ENCODE measurements at regions not wholly inside any gene's neighbourhood (a gene's known extent, or its start where the extent isn't known, plus 50 kb on each side); places are given as distances from the start of the nearest gene placed in this dataset.

GRCh38 chr6:14828201-14828611 is 417.7 kb upstream of the JARID2 start:
- Histone ChIP-seq H3K4me1 (ENCODE audit: insufficient read depth, low read length) (no peaks in the 10 kb centered on the region), H3K9me3 (ENCODE audit: low read length) (no peaks in the 10 kb centered on the region), H3K9ac (ENCODE audit: insufficient read depth, low read depth, low read length) (no peak overlapping the region), H2AFZ (ENCODE audit: low read length) (no peak overlapping the region), H3K36me3 (replicated peaks in 1 of 2; ENCODE audit: control insufficient read depth in 1 of 2, insufficient read depth in 2 of 2, low read length in 2 of 2) (no peaks in the 10 kb centered on the region), H3K4me3 (replicated peaks in 1 of 3; ENCODE audit: insufficient read depth in 1 of 3, low read depth in 2 of 3, low read length in 3 of 3) (no peak overlapping the region), H3K27ac (ENCODE audit: extremely low read length, insufficient read depth, low read length) (no peak overlapping the region), H3K79me2 (ENCODE audit: insufficient read depth, low read length) (no peaks in the 10 kb centered on the region), H3K27me3 (ENCODE audit: control insufficient read depth in 1 of 2, insufficient read depth in 2 of 2, low read length in 2 of 2) (peaks cover 0 to 5% of the 10 kb centered on the region in 2 experiments; a peak in 2 of 5 replicates), H4K20me1 (ENCODE audit: insufficient read depth, low read length) (no peaks in the 10 kb centered on the region), H3K4me2 (ENCODE audit: low read depth, low read length) (no peak overlapping the region)
- 20% methylated on average over 9 of the region's 9 CpGs for WGBS (ENCODE audit: low lambda C conversion rate)
- TF ChIP-seq ZNF251 (CRISPR knock-in tag; IDR thresholded peaks at IDR 0.05) (no peak), NFATC3 (CRISPR knock-in tag; IDR thresholded peaks at IDR 0.05) (no peak), ZBTB2 (CRISPR knock-in tag; IDR thresholded peaks at IDR 0.05; ENCODE audit: low read depth) (no peak), SPEN (CRISPR knock-in tag; IDR thresholded peaks at IDR 0.05; ENCODE audit: low read depth) (no peak), ZSCAN22 (CRISPR knock-in tag; IDR thresholded peaks at IDR 0.05) (no peak), GMEB1 (CRISPR knock-in tag; IDR thresholded peaks at IDR 0.05; ENCODE audit: borderline replicate concordance) (no peak), MYC (CRISPR knock-in tag; IDR thresholded peaks at IDR 0.05; ENCODE audit: borderline replicate concordance) (no peak), THRA (CRISPR knock-in tag; IDR thresholded peaks at IDR 0.05; ENCODE audit: borderline replicate concordance) (no peak), TIGD3 (CRISPR knock-in tag; IDR thresholded peaks at IDR 0.05; ENCODE audit: borderline replicate concordance) (no peak), DDIT3 (CRISPR knock-in tag; IDR thresholded peaks at IDR 0.05) (no peak), ZNF333 (CRISPR knock-in tag; IDR thresholded peaks at IDR 0.05; ENCODE audit: borderline replicate concordance) (no peak), ZNF260 (CRISPR knock-in tag; IDR thresholded peaks at IDR 0.05; ENCODE audit: borderline replicate concordance, low read depth) (no peak)
- ChIA-PET POLR2A (no interaction called here), CTCF (ENCODE audit: low intra/inter-chr PET ratio, low total read pairs) (no interaction called here)
- BruUV-seq (replicated peaks), result no TSS peak
- DNase-seq (ENCODE audit: low spot score) (no peak), ATAC-seq (no peak), FAIRE-seq (no peak)
- intact Hi-C loops (cut with micrococcal nuclease; ENCODE audit: unreplicated experiment) (no loop called here), in situ Hi-C loops (cut with HindIII; ENCODE audit: extremely low pct_ligation_motif_present, low pct_unique_long_range_greater_than_20kb) (no loop called here)

All from HepG2 (cell line).